ENCODE measurements at regions not wholly inside any gene's neighbourhood (a gene's known extent, or its start where the extent isn't known, plus 50 kb on each side); places are given as distances from the start of the nearest gene placed in this dataset.
A peak's percentile ranks its signal among the peaks of the same experiment; 100 is the strongest.
"Not testable (repeated sequence)": the region's sequence is repeated elsewhere in the genome, so short reads cannot be mapped to it uniquely, and the experiment has no call there.

GRCh38 chr2:95774322-95775192 is 182.8 kb downstream of the TRIM43 start:
- DNase-seq (ENCODE audit: low read depth): peak; percentile 20
- H3K4me3 ChIP-seq (ENCODE audit: low read depth, low read length): not testable (repeated sequence)

- not testable (repeated sequence) for DNase-seq (ENCODE audit: low read depth)
These were observed 183.4 kb downstream of the TRIM43 start for GRCh38 chr2:95775193-95775531.

More at GRCh38 chr2:95775193-95775531, 183.4 kb downstream of the TRIM43 start:
- H3K4me3 ChIP-seq (ENCODE audit: low read depth, low read length): not testable (repeated sequence)
